Right cardiac atrium (tissue), 5 donors: ENCODE measurements at regions not wholly inside any gene's neighbourhood (a gene's known extent, or its start where the extent isn't known, plus 50 kb on each side); places are given as distances from the start of the nearest gene placed in this dataset.

Experiments
- ATAC-seq, 2 donors: fragments of 200-7000 bp; cut with Tn5 transposase; one replicate each; pipeline versions ENCODE4 v1.8.0 to v1.9.1; 2020; ENCODE audit warnings: moderate library complexity in 2 of 2, mild to moderate bottlenecking in 1 of 2
- DNase-seq, 3 donors: peaks; one replicate each; pipeline ENCODE4 v3.0.0-alpha.2; 2020
- H3K27ac ChIP-seq: one replicate; pipeline ENCODE4 v1.5.1; 2013; ENCODE audit warnings: mild to moderate bottlenecking, low read length, control low read depth, moderate library complexity
- H3K27me3 ChIP-seq: one replicate; pipeline ENCODE4 v1.6.1; 2013; ENCODE audit not compliant: control insufficient read depth, insufficient read depth
- H3K4me1 ChIP-seq: one replicate; pipeline ENCODE4 v1.6.1; 2013; ENCODE audit warnings: low read length; ENCODE audit not compliant: control insufficient read depth, insufficient read depth
- H3K4me3 ChIP-seq: one replicate; pipeline ENCODE4 v1.5.1; 2013; ENCODE audit warnings: low read length, control low read depth
- H3K9me3 ChIP-seq: one replicate; pipeline ENCODE4 v1.6.1; 2013; ENCODE audit warnings: low read length; ENCODE audit not compliant: control insufficient read depth
- WGBS: extraction: QIAGEN DNeasy Blood & Tissue Kit; methylation state at CpG from one replicate; pipeline ENCODE4 v1.1.7; 2013; 5-methylcytosine and 5-hydroxymethylcytosine counted together
- intact Hi-C, 4 donors: fragments of 100-400 bp; cut with DNase I; formaldehyde crosslinking; loops; one replicate each; pipeline versions ENCODE4 v1.11.0 to v1.14.0; 2022 to 2023
- donor health status: healthy with polysubstance abuse.
- donor health status: DM: no; HTN: yes; CAD: no.
- donor health status: DM: no; HTN: no; CAD: no.
- donor health status: DM: no; HTN: yes; CAD: no; lungs with severe emphysema.
- donor health status: DM: yes; HTN: yes; CAD: no.

GRCh38 chr15:29934251-29934650, 112.0 kb upstream of the TJP1 start:
- H3K9me3 ChIP-seq = no peaks in the 10 kb centered on the region

GRCh38 chr15:29933042-29933803, 111.0 kb upstream of the TJP1 start:
- 58% methylated on average over 3 of the region's 3 CpGs for WGBS
- Histone ChIP-seq H3K27me3 (no peaks in the 10 kb centered on the region), H3K27ac (no peak overlapping the region), H3K4me3 (no peak overlapping the region), H3K4me1 (peaks cover 3% of the 10 kb centered on the region), H3K9me3 (no peaks in the 10 kb centered on the region)
- ATAC-seq (no peak), DNase-seq (no peak)
- intact Hi-C loops = no loop called here

More at GRCh38 chr15:29934251-29934650, 112.0 kb upstream of the TJP1 start:
- Histone ChIP-seq H3K4me3 (no peak overlapping the region), H3K27ac (no peak overlapping the region), H3K4me1 (peaks cover 3% of the 10 kb centered on the region), H3K27me3 (no peaks in the 10 kb centered on the region)
- ATAC-seq (no peak), DNase-seq (no peak)
- WGBS = 80% methylated on average over 2 of the region's 2 CpGs
- intact Hi-C loops = no loop called here

GRCh38 chr15:29926083-29926388, 103.8 kb upstream of the TJP1 start:
- H3K27me3 ChIP-seq = no peaks in the 10 kb centered on the region
- intact Hi-C loops = loop anchor here in 3 of 4 donors (5.0 to 10.0 kb wide), 4 partner anchors 101 to 181 kb away; partner anchors contain the start of gene TJP1 (in 2 of the 3)
- no peak overlapping the region for H3K27ac ChIP-seq
- 82% methylated on average over 2 of the region's 2 CpGs for WGBS
- ATAC-seq (no peak), DNase-seq (no peak)
- H3K9me3 ChIP-seq = no peaks in the 10 kb centered on the region
- H3K4me1 ChIP-seq = peaks cover 2% of the 10 kb centered on the region
- H3K4me3 ChIP-seq = no peak overlapping the region

GRCh38 chr15:29925227-29926082, 103.2 kb upstream of the TJP1 start:
- H3K27me3 ChIP-seq = no peaks in the 10 kb centered on the region
- no peak overlapping the region for H3K4me3 ChIP-seq
- intact Hi-C loops = loop anchor here in 3 of 4 donors (5.0 to 10.0 kb wide), 4 partner anchors 101 to 181 kb away; partner anchors contain the start of gene TJP1 (in 2 of the 3)
- H3K4me1 ChIP-seq = peaks cover 2% of the 10 kb centered on the region
- H3K27ac ChIP-seq = peak overlapping the region; percentile 58
- 51% methylated on average over 5 of the region's 5 CpGs for WGBS
- H3K9me3 ChIP-seq = no peaks in the 10 kb centered on the region
- peak; percentile 94 to 95 for ATAC-seq
- peak; percentile 79 to 92 (median 87) for DNase-seq

GRCh38 chr15:29924750-29925149, 102.5 kb upstream of the TJP1 start:
- no peaks in the 10 kb centered on the region for H3K27me3 ChIP-seq
- H3K27ac ChIP-seq = peak overlapping the region; percentile 74
- DNase-seq (peak in 2 of 3 donors; percentile 51 to 61), ATAC-seq (peak; percentile 85)
- intact Hi-C loops = loop anchor here in 3 of 4 donors (5.0 to 10.0 kb wide), 5 partner anchors 97 to 180 kb away; partner anchors contain the start of gene TJP1 (in 2 of the 3)
- no peak overlapping the region for H3K4me3 ChIP-seq
- peaks cover 2% of the 10 kb centered on the region for H3K4me1 ChIP-seq
- H3K9me3 ChIP-seq = no peaks in the 10 kb centered on the region
- 4% methylated on average over 4 of the region's 4 CpGs for WGBS

GRCh38 chr15:29922191-29922590, 99.9 kb upstream of the TJP1 start:
- DNase-seq = no peak
- intact Hi-C loops = loop anchor here in 2 of 4 donors (5.0 to 10.0 kb wide), 4 partner anchors 95 to 177 kb away; partner anchors contain the start of gene TJP1 (in 1 of the 2)
- Histone ChIP-seq H3K4me1 (peaks cover 2% of the 10 kb centered on the region), H3K9me3 (no peaks in the 10 kb centered on the region), H3K27me3 (no peaks in the 10 kb centered on the region), H3K4me3 (no peak overlapping the region), H3K27ac (no peak overlapping the region)
- ATAC-seq = no peak

GRCh38 chr15:29921130-29921601, 98.9 kb upstream of the TJP1 start:
- intact Hi-C loops = loop anchor here in 2 of 4 donors (5.0 to 10.0 kb wide), 4 partner anchors 94 to 176 kb away; partner anchors contain the start of gene TJP1 (in 1 of the 2)
- Histone ChIP-seq H3K4me1 (peaks cover 2% of the 10 kb centered on the region), H3K27ac (no peak overlapping the region), H3K27me3 (no peaks in the 10 kb centered on the region), H3K9me3 (no peaks in the 10 kb centered on the region), H3K4me3 (no peak overlapping the region)
- DNase-seq (no peak), ATAC-seq (no peak)
- 68% methylated on average over 6 of the region's 6 CpGs for WGBS

GRCh38 chr15:29920515-29920914, 98.2 kb upstream of the TJP1 start:
- Histone ChIP-seq H3K4me3 (no peak overlapping the region), H3K9me3 (no peaks in the 10 kb centered on the region), H3K27ac (no peak overlapping the region), H3K27me3 (no peaks in the 10 kb centered on the region), H3K4me1 (peaks cover 2% of the 10 kb centered on the region)
- DNase-seq (no peak), ATAC-seq (no peak)
- 66% methylated on average over 12 of the region's 12 CpGs for WGBS
- intact Hi-C loops = loop anchor here in 2 of 4 donors (5.0 to 10.0 kb wide), 4 partner anchors 93 to 176 kb away; partner anchors contain the start of gene TJP1 (in 1 of the 2)

GRCh38 chr15:29919380-29919881, 97.2 kb upstream of the TJP1 start:
- DNase-seq = no peak
- Histone ChIP-seq H3K4me1 (peaks cover 2% of the 10 kb centered on the region), H3K9me3 (no peaks in the 10 kb centered on the region), H3K4me3 (no peak overlapping the region), H3K27ac (no peak overlapping the region), H3K27me3 (no peaks in the 10 kb centered on the region)
- no peak for ATAC-seq
- intact Hi-C loops = loop anchor here in 1 of 4 donors (10.0 kb wide), 1 partner anchor 165 kb away; no protein-coding TSS in a partner anchor
- 95% methylated on average over 2 of the region's 2 CpGs for WGBS

- peaks cover 5% of the 10 kb centered on the region for H3K4me1 ChIP-seq
- 91% methylated on average over 11 of the region's 11 CpGs for WGBS
- ATAC-seq (no peak), DNase-seq (no peak)
- intact Hi-C loops = loop anchor here in 1 of 4 donors (10.0 kb wide), 1 partner anchor 163 kb away; no protein-coding TSS in a partner anchor
- H3K27ac ChIP-seq = no peak overlapping the region
- H3K4me3 ChIP-seq = no peak overlapping the region
- no peaks in the 10 kb centered on the region for H3K9me3 ChIP-seq
- H3K27me3 ChIP-seq = no peaks in the 10 kb centered on the region
Observed at GRCh38 chr15:29917600-29918597, 95.6 kb upstream of the TJP1 start.
